Heart left ventricle (tissue), 16 donors: ENCODE measurements at regions not wholly inside any gene's neighbourhood (a gene's known extent, or its start where the extent isn't known, plus 50 kb on each side); places are given as distances from the start of the nearest gene placed in this dataset.

Experiments used
- ATAC-seq, 4 donors: fragments of 200-7000 bp; cut with Tn5 transposase; one replicate each; pipeline ENCODE4 v1.9.1; 2020 to 2022; ENCODE audit warnings: moderate library complexity in 4 of 4, mild to moderate bottlenecking in 3 of 4, moderate number of reproducible peaks in 1 of 4
- DNase-seq, 5 donors: peaks; one replicate each; pipeline ENCODE4 v3.0.0-alpha.2; 2020
- H3K27ac ChIP-seq, 12 donors: fragments of 200-600 bp; sonication (generic) in 4 of 12; one replicate each; pipeline versions ENCODE4 v1.5.0 to v1.8.0; 2016 to 2022; ENCODE audit warnings: mild to moderate bottlenecking in 2 of 12
- H3K27me3 ChIP-seq, 9 donors: fragments of 200-600 bp; sonication (generic) in 2 of 9; one replicate each; pipeline versions ENCODE4 v1.5.1 to v1.8.0; 2016 to 2022; ENCODE audit warnings: mild to moderate bottlenecking in 3 of 9
- H3K36me3 ChIP-seq, 9 donors: fragments of 200-600 bp; sonication (generic) in 2 of 9; one replicate each; pipeline versions ENCODE4 v1.5.0 to v1.8.0; 2018 to 2022; ENCODE audit warnings: mild to moderate bottlenecking in 2 of 9
- H3K4me1 ChIP-seq, 12 donors: fragments of 200-600 bp; sonication (generic) in 4 of 12; one replicate each; pipeline versions ENCODE4 v1.5.0 to v1.8.0; 2016 to 2022; ENCODE audit warnings: mild to moderate bottlenecking in 3 of 12
- H3K4me3 ChIP-seq, 12 donors: fragments of 200-600 bp; sonication (generic) in 4 of 12; one replicate each; pipeline versions ENCODE4 v1.5.0 to v1.8.0; 2017 to 2022; ENCODE audit warnings: mild to moderate bottlenecking in 9 of 12, moderate library complexity in 4 of 12
- H3K9me3 ChIP-seq, 12 donors: fragments of 200-600 bp; sonication (generic) in 4 of 12; one replicate each; pipeline versions ENCODE4 v1.5.0 to v1.8.0; 2016 to 2022; ENCODE audit warnings: mild to moderate bottlenecking in 1 of 12
- POLR2A ChIP-seq, 2 donors: fragments of 450-650 bp; IDR thresholded peaks; one replicate each; pipeline ENCODE4 v1.6.1; 2017; ENCODE audit warnings: antibody characterized with exemption in 2 of 2, mild to moderate bottlenecking in 2 of 2, moderate library complexity in 2 of 2
- WGBS, 4 donors: extraction: QIAGEN DNeasy Blood & Tissue Kit in 2 of 4; methylation state at CpG; one replicate each; pipeline versions ENCODE4 v1.1.5 to v1.1.7; 2013 to 2018; 5-methylcytosine and 5-hydroxymethylcytosine counted together
- intact Hi-C, 10 donors: fragments of 100-400 bp; cut with DNase I; formaldehyde crosslinking; loops; one replicate each; pipeline versions ENCODE4 v1.11.1 to v1.14.2; 2022
- TF ChIP-seq, protein P1 (sequence below), 12 donors: fragments of 200-600 bp; sonication (generic) in 4 of 12; IDR thresholded peaks; one replicate each; pipeline versions ENCODE4 v1.5.0 to v1.8.0; 2018 to 2022; ENCODE audit warnings: antibody characterized with exemption in 12 of 12, mild to moderate bottlenecking in 5 of 12
- donor health status: ischemic (EF 13 %, LVEDD 7.1; RV severe dilation, severe dysfunction).
- donor health status: healthy with polysubstance abuse.
- donor health status: DM: no; HTN: yes; CAD: no.
- donor health status: DM: no; HTN: no; CAD: no.
- donor health status: ischemic (EF 25% LVEDD 6.9; RV normal size, moderate dysfunction).
- donor health status: ischemic (EF 25% LVEDD 5.7; RV mildly dilated, moderate dysfunction).
- donor health status: healthy.
- donor health status: DM: yes; HTN: yes; CAD: no.
- donor health status: ischemic (EF 35%, LVEDD 5.7; RV mildly dilated, moderate dysfunction).
- donor health status: nonischemic (EF 11% LVEDD 7.7; RV severe dilation, severe dysfunction).
- donor health status: DM: yes; HTN: yes; CAD: no.
- donor health status: PGD.
- donor health status: ischemic (EF 29% LVEDD 5.4; RV normal size, mild dysfunction).
- donor health status: nonischemic (EF 23%, LVEDD 6.1; RV moderate dilation, normal function).

- Histone ChIP-seq H3K4me1 (peaks cover 0 to 20% (median 7%) of the 10 kb centered on the region in 12 donors), H3K27ac (no peak overlapping the region), H3K9me3 (no peaks in the 10 kb centered on the region), H3K27me3 (peaks cover 18 to 84% (median 34%) of the 10 kb centered on the region in 9 donors), H3K36me3 (no peaks in the 10 kb centered on the region), H3K4me3 (no peak overlapping the region)
- no peak for TF ChIP-seq POLR2A (IDR thresholded peaks at IDR 0.05)
- TF ChIP-seq, protein P1, sequence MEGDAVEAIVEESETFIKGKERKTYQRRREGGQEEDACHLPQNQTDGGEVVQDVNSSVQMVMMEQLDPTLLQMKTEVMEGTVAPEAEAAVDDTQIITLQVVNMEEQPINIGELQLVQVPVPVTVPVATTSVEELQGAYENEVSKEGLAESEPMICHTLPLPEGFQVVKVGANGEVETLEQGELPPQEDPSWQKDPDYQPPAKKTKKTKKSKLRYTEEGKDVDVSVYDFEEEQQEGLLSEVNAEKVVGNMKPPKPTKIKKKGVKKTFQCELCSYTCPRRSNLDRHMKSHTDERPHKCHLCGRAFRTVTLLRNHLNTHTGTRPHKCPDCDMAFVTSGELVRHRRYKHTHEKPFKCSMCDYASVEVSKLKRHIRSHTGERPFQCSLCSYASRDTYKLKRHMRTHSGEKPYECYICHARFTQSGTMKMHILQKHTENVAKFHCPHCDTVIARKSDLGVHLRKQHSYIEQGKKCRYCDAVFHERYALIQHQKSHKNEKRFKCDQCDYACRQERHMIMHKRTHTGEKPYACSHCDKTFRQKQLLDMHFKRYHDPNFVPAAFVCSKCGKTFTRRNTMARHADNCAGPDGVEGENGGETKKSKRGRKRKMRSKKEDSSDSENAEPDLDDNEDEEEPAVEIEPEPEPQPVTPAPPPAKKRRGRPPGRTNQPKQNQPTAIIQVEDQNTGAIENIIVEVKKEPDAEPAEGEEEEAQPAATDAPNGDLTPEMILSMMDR (IDR thresholded peaks at IDR 0.05): no peak
- no peak for ATAC-seq
- DNase-seq: no peak
- intact Hi-C loops: loop anchor here in 9 of 10 donors (5.0 to 10.0 kb wide), 9 partner anchors 72 to 314 kb away; partner anchors contain the start of gene TBX5 (in 2 of the 9)
- WGBS, 4 donors: 64 to 80% (median 69%) methylated on average over 5 of the region's 5 CpGs
These were observed 72.9 kb upstream of the TBX5 start for GRCh38 chr12:114478865-114479264.

GRCh38 chr12:114477989-114478395 is 72.0 kb upstream of the TBX5 start:
- no peak overlapping the region for H3K27ac ChIP-seq
- no peaks in the 10 kb centered on the region for H3K9me3 ChIP-seq
- peaks cover 18 to 76% (median 34%) of the 10 kb centered on the region in 9 donors for H3K27me3 ChIP-seq
- 39 to 44% (median 42%) methylated on average over 5 of the region's 5 CpGs for WGBS, 4 donors
- no peaks in the 10 kb centered on the region for H3K36me3 ChIP-seq
- ATAC-seq (no peak), DNase-seq (no peak)
- no peak overlapping the region for H3K4me3 ChIP-seq
- H3K4me1 ChIP-seq: peaks cover 0 to 20% (median 7%) of the 10 kb centered on the region in 12 donors
- TF ChIP-seq, protein P1 (IDR thresholded peaks at IDR 0.05): no peak
- TF ChIP-seq POLR2A (IDR thresholded peaks at IDR 0.05): no peak
- intact Hi-C loops: loop anchor here (1.0 to 10.0 kb wide), 13 partner anchors 71 to 313 kb away; partner anchors contain the start of gene TBX5 (in 2 of the 10)

GRCh38 chr12:114476159-114476558 is 70.2 kb upstream of the TBX5 start:
- peak in 3 of 4 donors; percentile 36 to 64 (median 50) for ATAC-seq

DNA sequence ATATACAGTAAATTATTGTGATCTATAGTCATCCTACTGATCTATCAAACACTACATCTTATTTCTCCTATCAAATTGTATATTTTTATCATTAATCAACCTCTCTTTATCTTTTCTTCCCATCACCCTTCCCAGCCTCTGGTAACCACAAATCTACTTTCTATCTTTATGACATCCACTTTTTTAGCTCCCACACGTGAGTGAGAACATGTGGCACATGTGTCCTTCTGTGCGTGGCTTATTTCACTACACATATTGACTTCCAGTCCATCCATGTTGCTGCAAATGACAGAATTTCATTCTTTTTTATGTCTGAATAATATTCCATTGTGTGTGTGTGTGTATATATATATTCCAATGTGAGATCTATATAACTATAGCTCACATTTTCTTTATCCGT is 67.8 kb upstream of the TBX5 start:
- no peaks in the 10 kb centered on the region for H3K36me3 ChIP-seq
- DNase-seq (no peak), ATAC-seq (no peak)
- H3K27me3 ChIP-seq: peaks cover 0 to 35% (median 6%) of the 10 kb centered on the region in 9 donors
- no peaks in the 10 kb centered on the region for H3K4me1 ChIP-seq
- TF ChIP-seq, protein P1 (IDR thresholded peaks at IDR 0.05): no peak
- TF ChIP-seq POLR2A (IDR thresholded peaks at IDR 0.05): no peak
- 81 to 89% (median 88%) methylated on average over 3 of the region's 3 CpGs for WGBS, 4 donors
- intact Hi-C loops: loop anchor here in 5 of 10 donors (2.0 to 10.0 kb wide), 5 partner anchors 69 to 309 kb away; partner anchors contain the start of gene TBX5 (in 1 of the 5)
- no peaks in the 10 kb centered on the region for H3K9me3 ChIP-seq
- no peak overlapping the region for H3K27ac ChIP-seq
- no peak overlapping the region for H3K4me3 ChIP-seq

More at GRCh38 chr12:114476159-114476558, 70.2 kb upstream of the TBX5 start:
- Histone ChIP-seq H3K27ac (no peak overlapping the region), H3K4me3 (no peak overlapping the region), H3K36me3 (no peaks in the 10 kb centered on the region), H3K27me3 (peaks cover 6 to 60% (median 24%) of the 10 kb centered on the region in 9 donors), H3K9me3 (no peaks in the 10 kb centered on the region), H3K4me1 (peaks cover 0 to 15% (median 6%) of the 10 kb centered on the region in 12 donors)
- DNase-seq: no peak
- WGBS, 4 donors: 20 to 52% (median 30%) methylated on average over 2 of the region's 2 CpGs
- intact Hi-C loops: loop anchor here (1.0 to 10.0 kb wide), 13 partner anchors 69 to 311 kb away; partner anchors contain the start of gene TBX5 (in 2 of the 10)
- TF ChIP-seq, protein P1 (IDR thresholded peaks at IDR 0.05): peak; percentile 12 to 70 (median 56)
- no peak for TF ChIP-seq POLR2A (IDR thresholded peaks at IDR 0.05)
